ENCODE measurements at regions not wholly inside any gene's neighbourhood (a gene's known extent, or its start where the extent isn't known, plus 50 kb on each side); places are given as distances from the start of the nearest gene placed in this dataset.

DNA sequence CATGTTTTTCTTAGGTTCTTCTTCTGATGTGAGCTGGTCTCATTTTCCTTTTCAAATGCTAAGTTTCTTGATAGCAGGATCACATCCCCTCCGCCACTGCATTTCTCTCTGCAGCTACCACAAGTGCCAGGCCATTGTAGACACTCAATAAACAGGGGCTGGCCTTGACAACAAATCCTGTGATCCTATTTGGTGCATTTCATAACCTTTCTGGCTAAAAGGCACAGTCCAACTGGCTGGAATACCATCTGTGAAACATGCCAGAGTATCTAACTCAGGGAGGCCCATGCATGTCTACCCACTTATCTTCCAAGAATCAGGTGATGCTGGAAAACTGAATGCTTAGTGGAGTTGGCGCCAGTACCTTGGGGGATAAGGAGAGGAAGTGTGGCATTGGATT, 85.2 kb upstream of the NR2F2 start:
- peaks cover 0 to 9% (median 5%) of the 10 kb centered on the region in 8 donors for H3K9me3 Mint-ChIP-seq
- H3K9me3 ChIP-seq (ENCODE audit: control insufficient read depth in 1 of 2, low read length in 2 of 2): no peaks in the 10 kb centered on the region
- H3K4me3 ChIP-seq (ENCODE audit: low read length in 2 of 2): no peak overlapping the region
- H3K27me3 ChIP-seq (ENCODE audit: insufficient read depth, low read length): no peaks in the 10 kb centered on the region
- H3K27ac ChIP-seq (ENCODE audit: low read depth, low read length): no peak overlapping the region
- CTCF ChIA-PET (ENCODE audit: partially characterized antibody): no interaction called here
- POLR2A ChIA-PET (ENCODE audit: partially characterized antibody): no interaction called here
- H3K4me1 ChIP-seq (ENCODE audit: insufficient read depth, low read length): no peaks in the 10 kb centered on the region
- H3K27me3 Mint-ChIP-seq: peaks cover 0 to 3% of the 10 kb centered on the region in 2 donors
- no peaks in the 10 kb centered on the region for H3K4me1 Mint-ChIP-seq
- intact Hi-C loops (cut with micrococcal nuclease): no loop called here
- H3K4me3 Mint-ChIP-seq: no peak overlapping the region
- H3K36me3 ChIP-seq (ENCODE audit: insufficient read depth, low read length): no peaks in the 10 kb centered on the region
- DNase-seq: no peak
- H3K27ac Mint-ChIP-seq: no peak overlapping the region
- H3K36me3 Mint-ChIP-seq: no peaks in the 10 kb centered on the region

DNA sequence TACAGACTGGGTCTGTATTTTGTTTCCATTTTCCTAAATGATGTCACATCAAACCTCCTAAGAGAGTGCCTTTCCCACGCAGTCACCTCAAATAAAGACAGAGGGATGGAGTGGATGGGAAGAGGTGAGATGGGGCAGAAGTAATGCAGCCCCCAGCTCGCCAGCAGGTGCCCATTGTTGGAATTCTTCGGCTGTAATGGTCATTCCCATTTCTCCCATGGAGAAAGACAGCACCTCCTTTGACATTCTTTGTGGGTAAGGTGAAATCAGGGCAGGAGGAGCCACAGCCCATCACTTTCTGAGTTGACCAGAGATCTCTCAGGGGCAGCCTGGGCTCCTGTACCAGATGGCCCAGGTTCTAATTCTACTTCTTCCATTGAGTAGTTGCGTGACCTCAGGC, 84.4 kb upstream of the NR2F2 start:
- H3K36me3 ChIP-seq (ENCODE audit: insufficient read depth, low read length): no peaks in the 10 kb centered on the region
- no peaks in the 10 kb centered on the region for H3K9me3 ChIP-seq (ENCODE audit: control insufficient read depth in 1 of 2, low read length in 2 of 2)
- POLR2A ChIA-PET (ENCODE audit: partially characterized antibody): no interaction called here
- no peaks in the 10 kb centered on the region for H3K4me1 Mint-ChIP-seq
- no peak overlapping the region for H3K27ac ChIP-seq (ENCODE audit: low read depth, low read length)
- H3K4me3 ChIP-seq (ENCODE audit: low read length in 2 of 2): no peak overlapping the region
- CTCF ChIA-PET (ENCODE audit: partially characterized antibody): no interaction called here
- H3K27me3 ChIP-seq (ENCODE audit: insufficient read depth, low read length): no peaks in the 10 kb centered on the region
- H3K4me3 Mint-ChIP-seq: no peak overlapping the region
- peaks cover 0 to 3% of the 10 kb centered on the region in 2 donors for H3K27me3 Mint-ChIP-seq
- no peaks in the 10 kb centered on the region for H3K36me3 Mint-ChIP-seq
- no peak overlapping the region for H3K27ac Mint-ChIP-seq
- intact Hi-C loops (cut with micrococcal nuclease): no loop called here
- no peak for DNase-seq
- peaks cover 0 to 9% (median 7%) of the 10 kb centered on the region in 8 donors for H3K9me3 Mint-ChIP-seq
- H3K4me1 ChIP-seq (ENCODE audit: insufficient read depth, low read length): no peaks in the 10 kb centered on the region

DNA sequence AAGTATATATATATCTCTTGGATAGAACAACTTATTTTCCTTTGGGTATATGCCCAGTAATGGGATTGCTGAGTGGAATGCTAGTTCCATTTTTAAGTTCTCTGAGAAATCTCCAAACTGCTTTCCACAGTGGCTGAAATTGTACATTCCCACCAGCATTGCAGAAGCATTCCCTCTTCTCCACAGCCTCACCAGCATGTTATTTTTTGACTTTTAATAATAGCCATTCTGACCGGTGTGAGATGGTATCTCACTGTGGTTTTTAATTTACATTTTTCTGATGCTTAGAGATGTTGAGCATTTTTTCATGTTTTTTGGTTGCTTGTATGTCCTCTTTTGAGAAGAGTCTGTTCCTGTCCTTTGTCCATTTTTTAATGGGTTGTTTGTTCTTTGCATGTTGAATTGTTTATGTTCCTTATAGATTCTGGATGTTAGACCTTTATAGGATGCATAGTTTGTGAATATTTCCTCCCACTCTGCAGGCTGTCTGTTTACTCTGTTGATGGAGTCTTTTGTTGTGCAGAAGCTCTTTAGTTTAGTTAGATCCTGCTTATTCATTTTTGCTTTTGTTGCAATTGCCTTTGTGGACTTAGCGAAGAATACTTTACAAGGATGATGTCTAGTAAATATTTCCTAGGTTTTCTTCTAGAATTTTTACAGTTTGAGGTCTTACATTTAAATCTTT, 82.7 kb upstream of the NR2F2 start:
- DNase-seq: no peak
- H3K27ac ChIP-seq (ENCODE audit: low read depth, low read length): no peak overlapping the region
- no peaks in the 10 kb centered on the region for H3K36me3 Mint-ChIP-seq
- H3K4me3 Mint-ChIP-seq: no peak overlapping the region
- no peaks in the 10 kb centered on the region for H3K27me3 ChIP-seq (ENCODE audit: insufficient read depth, low read length)
- no peaks in the 10 kb centered on the region for H3K36me3 ChIP-seq (ENCODE audit: insufficient read depth, low read length)
- intact Hi-C loops (cut with micrococcal nuclease): no loop called here
- H3K9me3 Mint-ChIP-seq: peaks cover 0 to 9% (median 7%) of the 10 kb centered on the region in 8 donors
- no peaks in the 10 kb centered on the region for H3K4me1 ChIP-seq (ENCODE audit: insufficient read depth, low read length)
- H3K27ac Mint-ChIP-seq: no peak overlapping the region
- CTCF ChIA-PET (ENCODE audit: partially characterized antibody): no interaction called here
- POLR2A ChIA-PET (ENCODE audit: partially characterized antibody): no interaction called here
- H3K4me3 ChIP-seq (ENCODE audit: low read length in 2 of 2): no peak overlapping the region
- no peaks in the 10 kb centered on the region for H3K9me3 ChIP-seq (ENCODE audit: control insufficient read depth in 1 of 2, low read length in 2 of 2)
- H3K4me1 Mint-ChIP-seq: no peaks in the 10 kb centered on the region
- peaks cover 0 to 3% of the 10 kb centered on the region in 2 donors for H3K27me3 Mint-ChIP-seq

DNA sequence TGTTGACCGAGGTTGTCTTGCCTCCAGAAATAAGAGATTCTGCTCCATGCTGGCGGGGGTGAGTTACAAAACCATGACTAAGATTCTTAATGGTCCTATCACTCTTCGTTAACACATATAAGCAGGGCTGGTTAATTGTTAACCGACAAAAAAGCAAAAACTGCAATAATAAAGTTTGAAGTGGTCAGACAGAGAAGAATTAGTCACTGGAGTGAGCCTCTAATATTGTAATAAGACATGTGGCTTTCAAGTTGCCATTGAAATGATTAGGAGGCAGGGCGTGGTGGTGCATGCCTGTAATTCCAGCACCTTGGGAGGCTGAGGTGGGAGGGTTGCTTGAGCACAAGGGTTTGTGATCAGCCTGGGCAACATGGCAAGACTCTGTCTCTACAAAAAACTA, 78.4 kb upstream of the NR2F2 start:
- no peak for DNase-seq
- no peak overlapping the region for H3K4me3 Mint-ChIP-seq
- H3K27ac Mint-ChIP-seq: no peak overlapping the region
- no peaks in the 10 kb centered on the region for H3K4me1 Mint-ChIP-seq
- H3K4me1 ChIP-seq (ENCODE audit: insufficient read depth, low read length): no peaks in the 10 kb centered on the region
- intact Hi-C loops (cut with micrococcal nuclease): no loop called here
- no peak overlapping the region for H3K4me3 ChIP-seq (ENCODE audit: low read length in 2 of 2)
- CTCF ChIA-PET (ENCODE audit: partially characterized antibody): no interaction called here
- no peaks in the 10 kb centered on the region for H3K36me3 Mint-ChIP-seq
- POLR2A ChIA-PET (ENCODE audit: partially characterized antibody): no interaction called here
- no peak overlapping the region for H3K27ac ChIP-seq (ENCODE audit: low read depth, low read length)
- no peaks in the 10 kb centered on the region for H3K36me3 ChIP-seq (ENCODE audit: insufficient read depth, low read length)
- no peaks in the 10 kb centered on the region for H3K9me3 ChIP-seq (ENCODE audit: control insufficient read depth in 1 of 2, low read length in 2 of 2)
- peaks cover 0 to 1% of the 10 kb centered on the region in 2 donors for H3K27me3 Mint-ChIP-seq
- H3K27me3 ChIP-seq (ENCODE audit: insufficient read depth, low read length): no peaks in the 10 kb centered on the region
- peaks cover 0 to 6% (median under 1%) of the 10 kb centered on the region in 8 donors for H3K9me3 Mint-ChIP-seq

DNA sequence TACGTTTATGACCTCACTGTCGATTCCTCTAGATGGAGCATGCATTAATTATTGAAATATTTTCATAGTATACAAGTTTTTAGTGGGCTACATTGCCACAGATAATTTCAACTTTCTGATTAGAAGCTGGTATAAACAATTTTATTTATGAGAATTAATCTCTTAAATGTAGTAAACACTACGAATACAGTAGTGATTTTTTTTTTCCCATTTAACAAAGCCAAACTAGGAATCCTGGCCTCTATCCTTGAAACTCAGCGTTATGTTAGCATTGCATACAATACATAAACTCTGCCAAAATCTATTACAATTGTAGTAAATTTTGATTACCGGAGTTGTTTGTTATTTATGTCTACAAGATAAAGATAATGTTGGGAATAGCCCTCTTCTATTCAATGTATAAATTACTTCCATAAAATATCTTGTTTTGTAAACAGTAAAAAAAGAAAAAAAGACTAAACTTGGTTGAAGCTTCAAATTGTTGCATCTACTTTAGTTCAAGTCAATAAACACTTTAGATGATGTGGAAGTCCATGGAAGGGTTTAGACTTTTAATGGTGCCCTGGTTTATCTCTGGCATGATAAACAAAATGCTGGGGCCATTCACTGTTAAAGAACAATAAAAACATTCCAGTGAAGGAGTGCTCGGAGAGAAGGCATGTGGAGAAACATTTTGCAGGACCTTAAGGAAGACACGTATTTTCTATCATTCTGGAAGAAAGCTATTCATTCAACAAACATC, 77.3 kb upstream of the NR2F2 start:
- H3K27ac Mint-ChIP-seq: no peak overlapping the region
- Histone ChIP-seq H3K9me3 (ENCODE audit: control insufficient read depth in 1 of 2, low read length in 2 of 2) (no peaks in the 10 kb centered on the region), H3K27me3 (ENCODE audit: insufficient read depth, low read length) (no peaks in the 10 kb centered on the region), H3K4me3 (ENCODE audit: low read length in 2 of 2) (no peak overlapping the region), H3K36me3 (ENCODE audit: insufficient read depth, low read length) (no peaks in the 10 kb centered on the region), H3K4me1 (ENCODE audit: insufficient read depth, low read length) (no peaks in the 10 kb centered on the region), H3K27ac (ENCODE audit: low read depth, low read length) (no peak overlapping the region)
- ChIA-PET CTCF (ENCODE audit: partially characterized antibody) (no interaction called here), POLR2A (ENCODE audit: partially characterized antibody) (no interaction called here)
- peaks cover 0 to 1% of the 10 kb centered on the region in 2 donors for H3K27me3 Mint-ChIP-seq
- intact Hi-C loops (cut with micrococcal nuclease): no loop called here
- DNase-seq: no peak
- H3K4me3 Mint-ChIP-seq: no peak overlapping the region
- H3K36me3 Mint-ChIP-seq: no peaks in the 10 kb centered on the region
- peaks cover 0 to 9% (median 0%) of the 10 kb centered on the region in 8 donors for H3K9me3 Mint-ChIP-seq
- H3K4me1 Mint-ChIP-seq: no peaks in the 10 kb centered on the region

DNA sequence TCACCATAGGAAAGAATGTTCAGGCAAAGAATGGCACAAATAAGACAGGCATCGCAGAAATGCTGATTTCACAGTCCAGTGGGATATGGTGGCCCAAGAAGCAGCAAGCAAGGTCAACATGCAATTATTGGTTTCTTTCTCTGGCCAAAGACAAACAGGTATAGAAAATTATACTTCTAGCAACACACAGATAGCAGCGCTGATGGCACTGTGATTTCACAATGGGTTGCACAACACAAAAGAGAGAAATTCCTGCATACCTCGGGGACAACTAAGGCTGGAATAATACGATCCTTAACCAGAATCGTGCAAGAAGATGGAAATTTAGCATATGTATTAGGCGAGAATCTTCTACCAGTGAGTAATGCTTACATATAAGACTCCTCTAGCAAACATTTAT, 76.3 kb upstream of the NR2F2 start:
- H3K27ac Mint-ChIP-seq: no peak overlapping the region
- peaks cover 0 to 9% (median 2%) of the 10 kb centered on the region in 8 donors for H3K9me3 Mint-ChIP-seq
- Histone ChIP-seq H3K27ac (ENCODE audit: low read depth, low read length) (no peak overlapping the region), H3K9me3 (ENCODE audit: control insufficient read depth in 1 of 2, low read length in 2 of 2) (no peaks in the 10 kb centered on the region), H3K36me3 (ENCODE audit: insufficient read depth, low read length) (no peaks in the 10 kb centered on the region), H3K4me1 (ENCODE audit: insufficient read depth, low read length) (no peaks in the 10 kb centered on the region), H3K27me3 (ENCODE audit: insufficient read depth, low read length) (no peaks in the 10 kb centered on the region), H3K4me3 (ENCODE audit: low read length in 2 of 2) (no peak overlapping the region)
- no peak overlapping the region for H3K4me3 Mint-ChIP-seq
- no peaks in the 10 kb centered on the region for H3K27me3 Mint-ChIP-seq
- POLR2A ChIA-PET (ENCODE audit: partially characterized antibody): no interaction called here
- no peaks in the 10 kb centered on the region for H3K4me1 Mint-ChIP-seq
- intact Hi-C loops (cut with micrococcal nuclease): no loop called here
- H3K36me3 Mint-ChIP-seq: no peaks in the 10 kb centered on the region
- no peak for DNase-seq
- CTCF ChIA-PET (ENCODE audit: partially characterized antibody): no interaction called here

DNA sequence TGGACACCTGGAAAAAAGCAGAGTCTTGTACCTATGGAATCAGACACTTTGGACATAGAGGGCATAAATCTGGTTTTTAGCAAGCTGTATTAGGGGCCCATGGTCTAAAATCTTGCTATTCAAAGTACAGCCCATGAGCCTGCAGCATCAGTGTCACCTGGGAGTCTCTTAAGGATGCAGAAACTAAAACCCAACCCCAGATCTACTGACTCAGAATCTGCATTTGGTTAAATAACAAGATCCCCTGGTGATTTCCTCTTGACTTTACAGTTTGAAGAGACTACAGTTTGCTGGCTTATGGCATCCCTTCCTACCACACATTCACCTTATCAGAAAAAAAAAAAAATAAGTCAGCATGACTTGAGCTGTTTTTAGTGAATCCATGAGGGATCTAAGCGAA, 74.9 kb upstream of the NR2F2 start:
- H3K36me3 Mint-ChIP-seq: no peaks in the 10 kb centered on the region
- H3K27me3 Mint-ChIP-seq: no peaks in the 10 kb centered on the region
- ChIA-PET POLR2A (ENCODE audit: partially characterized antibody) (no interaction called here), CTCF (ENCODE audit: partially characterized antibody) (no interaction called here)
- intact Hi-C loops (cut with micrococcal nuclease): no loop called here
- DNase-seq: no peak
- H3K27me3 ChIP-seq (ENCODE audit: insufficient read depth, low read length): no peaks in the 10 kb centered on the region
- no peaks in the 10 kb centered on the region for H3K4me1 ChIP-seq (ENCODE audit: insufficient read depth, low read length)
- no peak overlapping the region for H3K4me3 Mint-ChIP-seq
- no peaks in the 10 kb centered on the region for H3K4me1 Mint-ChIP-seq
- H3K9me3 ChIP-seq (ENCODE audit: control insufficient read depth in 1 of 2, low read length in 2 of 2): no peaks in the 10 kb centered on the region
- H3K27ac ChIP-seq (ENCODE audit: low read depth, low read length): no peak overlapping the region
- H3K9me3 Mint-ChIP-seq: peaks cover 0 to 9% (median 2%) of the 10 kb centered on the region in 8 donors
- no peaks in the 10 kb centered on the region for H3K36me3 ChIP-seq (ENCODE audit: insufficient read depth, low read length)
- no peak overlapping the region for H3K27ac Mint-ChIP-seq
- no peak overlapping the region for H3K4me3 ChIP-seq (ENCODE audit: low read length in 2 of 2)

Data from CD4-positive, alpha-beta memory T cell (primary cell).